ENCODE measurements at regions not wholly inside any gene's neighbourhood (a gene's known extent, or its start where the extent isn't known, plus 50 kb on each side); places are given as distances from the start of the nearest gene placed in this dataset.

DNA sequence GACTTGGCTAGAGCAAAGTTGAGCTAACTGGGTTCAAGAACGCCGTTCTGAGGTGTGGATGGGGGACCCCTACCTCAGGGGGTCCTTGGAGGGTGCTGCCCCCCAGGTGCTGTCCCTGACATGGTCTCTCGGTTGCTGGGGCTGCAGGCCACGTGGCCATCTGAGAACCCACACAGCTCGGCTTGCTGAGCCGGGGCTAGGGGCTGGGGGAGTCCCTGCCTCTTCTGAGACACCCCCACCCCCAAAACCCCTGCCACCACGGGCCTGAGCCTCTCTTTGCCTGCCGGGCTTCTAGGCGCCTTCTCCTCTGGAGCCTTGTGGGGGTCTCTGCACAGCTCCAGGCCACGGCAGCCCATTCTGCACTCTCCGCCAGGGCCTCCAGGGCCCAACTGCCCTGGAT lies 52.0 kb upstream of the LAMA1 start:
- Histone ChIP-seq H3K27ac (no peak overlapping the region), H3K27me3 (no peaks in the 10 kb centered on the region), H3K4me1 (no peaks in the 10 kb centered on the region), H3K4me3 (no peak overlapping the region), H3K9me3 (no peaks in the 10 kb centered on the region), H3K36me3 (no peaks in the 10 kb centered on the region)
- WGBS, 2 donors (ENCODE audit: low coverage in 1 of 2), result 81% methylated on average over 5 of the region's 11 CpGs; no CpG with 5 or more reads in 1 of the 2 donors
- no peak for ATAC-seq
- TF ChIP-seq, protein P1, sequence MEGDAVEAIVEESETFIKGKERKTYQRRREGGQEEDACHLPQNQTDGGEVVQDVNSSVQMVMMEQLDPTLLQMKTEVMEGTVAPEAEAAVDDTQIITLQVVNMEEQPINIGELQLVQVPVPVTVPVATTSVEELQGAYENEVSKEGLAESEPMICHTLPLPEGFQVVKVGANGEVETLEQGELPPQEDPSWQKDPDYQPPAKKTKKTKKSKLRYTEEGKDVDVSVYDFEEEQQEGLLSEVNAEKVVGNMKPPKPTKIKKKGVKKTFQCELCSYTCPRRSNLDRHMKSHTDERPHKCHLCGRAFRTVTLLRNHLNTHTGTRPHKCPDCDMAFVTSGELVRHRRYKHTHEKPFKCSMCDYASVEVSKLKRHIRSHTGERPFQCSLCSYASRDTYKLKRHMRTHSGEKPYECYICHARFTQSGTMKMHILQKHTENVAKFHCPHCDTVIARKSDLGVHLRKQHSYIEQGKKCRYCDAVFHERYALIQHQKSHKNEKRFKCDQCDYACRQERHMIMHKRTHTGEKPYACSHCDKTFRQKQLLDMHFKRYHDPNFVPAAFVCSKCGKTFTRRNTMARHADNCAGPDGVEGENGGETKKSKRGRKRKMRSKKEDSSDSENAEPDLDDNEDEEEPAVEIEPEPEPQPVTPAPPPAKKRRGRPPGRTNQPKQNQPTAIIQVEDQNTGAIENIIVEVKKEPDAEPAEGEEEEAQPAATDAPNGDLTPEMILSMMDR (IDR thresholded peaks at IDR 0.05), result no peak
- TF ChIP-seq POLR2A (IDR thresholded peaks at IDR 0.05), result no peak
- TF ChIP-seq POLR2AphosphoS5 (IDR thresholded peaks at IDR 0.05), result no peak
- TF ChIP-seq EP300 (IDR thresholded peaks at IDR 0.05), result no peak

DNA sequence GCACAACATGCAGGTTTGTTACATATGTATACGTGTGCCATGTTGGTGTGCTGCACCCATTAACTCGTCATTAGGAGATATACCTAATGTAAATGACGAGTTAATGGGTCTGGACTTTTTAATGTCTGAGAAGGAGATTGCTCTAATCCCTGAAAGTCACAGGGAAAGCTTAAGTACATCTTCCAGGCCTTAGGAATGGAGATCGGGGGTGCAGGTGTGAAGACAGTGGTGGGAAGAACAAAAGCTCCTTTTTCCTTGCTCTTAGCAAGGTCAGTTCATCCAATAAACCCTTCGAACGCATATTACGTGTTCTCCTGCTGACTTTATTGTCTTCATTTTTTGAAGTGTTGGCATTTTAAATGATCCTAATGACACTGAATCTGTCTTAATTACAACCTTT lies 50.8 kb upstream of the LAMA1 start:
- Histone ChIP-seq H3K4me3 (no peak overlapping the region), H3K27ac (no peak overlapping the region), H3K27me3 (no peaks in the 10 kb centered on the region), H3K36me3 (no peaks in the 10 kb centered on the region), H3K4me1 (no peaks in the 10 kb centered on the region), H3K9me3 (no peaks in the 10 kb centered on the region)
- no peak for TF ChIP-seq POLR2AphosphoS5 (IDR thresholded peaks at IDR 0.05)
- no peak for TF ChIP-seq EP300 (IDR thresholded peaks at IDR 0.05)
- no peak for TF ChIP-seq POLR2A (IDR thresholded peaks at IDR 0.05)
- TF ChIP-seq, protein P1 (IDR thresholded peaks at IDR 0.05), result no peak
- 83 to 87% methylated on average over 4 to 7 of the region's 7 CpGs for whole genome bisulfite sequencing, 2 donors (ENCODE audit: low coverage in 1 of 2)
- no peak for ATAC-seq

All from gastroesophageal sphincter (tissue), 4 donors.